HG03571 (cell line): ENCODE measurements at regions not wholly inside any gene's neighbourhood (a gene's known extent, or its start where the extent isn't known, plus 50 kb on each side); places are given as distances from the start of the nearest gene placed in this dataset.
"Not testable (repeated sequence)": the region's sequence is repeated elsewhere in the genome, so short reads cannot be mapped to it uniquely, and the experiment has no call there.

ENCODE experiments used
- ATAC-seq: cut with Tn5 transposase; IDR thresholded peaks from one replicate; pipeline ENCODE4 v1.9.1; 2021; ENCODE audit not compliant: unreplicated experiment

DNA sequence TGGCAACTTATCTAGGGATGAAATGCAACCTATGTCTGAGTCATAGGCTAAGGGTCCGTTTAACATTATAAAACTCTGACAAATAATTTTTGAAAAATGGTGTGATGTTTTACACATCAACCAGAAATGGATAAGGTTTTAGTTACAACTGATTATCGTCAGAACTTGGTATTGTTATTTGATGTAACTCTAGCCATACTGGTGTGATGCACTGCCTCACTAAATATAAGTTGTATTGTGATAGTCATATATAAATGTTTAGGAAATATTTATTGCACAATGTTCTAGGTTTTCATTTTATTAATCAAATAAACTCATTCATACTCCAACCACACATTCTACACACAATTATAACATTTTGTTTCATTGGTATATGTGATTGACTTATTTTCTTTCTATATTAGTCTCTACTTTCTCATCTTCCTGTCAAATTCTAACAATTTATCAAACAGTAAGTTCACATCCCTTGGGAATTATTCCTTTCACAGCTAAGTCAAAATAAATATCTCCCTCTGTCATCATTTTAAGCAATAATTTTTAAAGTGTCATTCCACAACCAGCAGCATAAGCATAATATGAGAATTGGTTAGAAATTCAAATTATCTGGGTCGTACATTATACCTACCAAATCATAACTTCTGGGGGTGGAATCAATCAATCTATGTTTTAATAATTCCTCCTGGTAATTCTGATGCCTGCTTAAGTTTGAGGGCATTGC is 873.9 kb downstream of the SLITRK1 start:
- ATAC-seq, result no peak

DNA sequence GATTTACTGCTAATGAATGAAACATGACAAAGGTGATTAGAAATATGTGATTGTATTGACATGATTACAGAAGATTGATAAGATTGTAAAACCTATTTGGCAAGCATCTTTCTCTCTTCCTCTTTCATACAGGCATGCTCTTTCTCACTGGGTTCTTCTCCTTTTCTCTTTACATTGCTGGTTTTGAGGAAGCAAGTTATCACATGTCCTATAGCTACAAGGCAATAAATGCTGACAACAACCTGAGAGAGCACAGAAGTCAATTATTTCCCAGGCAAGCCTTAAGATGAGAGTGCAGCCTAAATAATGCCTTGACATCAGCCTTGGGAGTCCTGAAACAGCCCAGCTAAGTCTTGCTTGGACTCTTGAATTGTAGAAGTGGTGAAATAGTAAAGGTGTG is 875.0 kb downstream of the SLITRK1 start:
- ATAC-seq, result no peak

DNA sequence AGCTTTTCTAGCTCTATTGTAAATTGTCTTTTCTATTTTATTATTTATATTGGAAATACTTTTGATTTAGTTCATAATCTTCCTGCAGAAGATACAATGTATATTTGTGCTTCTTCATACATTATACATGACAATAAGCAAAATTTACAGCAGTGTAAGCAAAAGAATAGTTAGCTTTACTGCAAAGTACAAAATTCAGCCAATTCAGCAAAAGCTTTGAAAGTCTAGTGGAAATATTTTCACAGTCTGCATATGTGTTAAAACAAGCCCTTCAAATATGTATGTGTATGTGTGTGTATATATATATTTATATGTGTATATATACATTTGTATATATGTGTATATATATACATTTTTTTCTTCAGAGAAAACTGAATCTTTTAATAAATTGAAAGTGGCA is 879.1 kb downstream of the SLITRK1 start:
- no peak for ATAC-seq

DNA sequence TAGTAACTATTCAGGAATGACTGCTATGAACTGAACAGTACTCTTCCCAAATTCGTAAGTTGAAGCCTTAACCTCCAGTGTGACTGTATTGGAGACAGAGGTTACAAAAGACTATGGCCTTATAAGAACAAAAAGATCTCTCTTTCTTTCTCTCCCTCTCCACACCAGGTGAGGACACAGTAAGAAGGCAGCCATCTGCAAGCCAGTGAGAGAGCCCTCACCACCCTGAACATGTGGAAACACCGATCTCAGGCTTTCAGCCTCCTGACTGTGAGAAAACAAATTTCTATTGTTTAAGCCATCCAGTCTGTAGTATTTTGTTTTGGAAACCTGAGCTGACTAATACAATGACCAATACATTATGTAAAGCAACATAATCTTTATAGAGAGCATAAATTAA is 888.9 kb downstream of the SLITRK1 start:
- ATAC-seq, result no peak

DNA sequence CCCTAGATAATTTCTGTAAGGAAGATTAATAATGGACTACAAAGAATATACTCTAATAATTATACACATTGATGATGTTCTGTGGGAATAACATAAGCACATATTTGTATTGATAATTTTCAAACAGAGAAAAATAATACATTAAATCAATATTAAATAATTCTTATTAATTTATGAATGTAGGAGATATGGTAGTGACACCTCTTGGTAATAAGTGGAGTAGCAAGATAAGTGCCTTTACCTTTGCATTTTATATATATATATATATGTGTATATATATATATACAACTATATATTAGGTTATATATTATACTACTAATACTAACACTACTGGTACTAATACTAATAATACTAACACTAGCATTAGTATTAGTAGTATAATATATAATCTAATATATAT is 905.8 kb downstream of the SLITRK1 start:
- ATAC-seq, result no peak

DNA sequence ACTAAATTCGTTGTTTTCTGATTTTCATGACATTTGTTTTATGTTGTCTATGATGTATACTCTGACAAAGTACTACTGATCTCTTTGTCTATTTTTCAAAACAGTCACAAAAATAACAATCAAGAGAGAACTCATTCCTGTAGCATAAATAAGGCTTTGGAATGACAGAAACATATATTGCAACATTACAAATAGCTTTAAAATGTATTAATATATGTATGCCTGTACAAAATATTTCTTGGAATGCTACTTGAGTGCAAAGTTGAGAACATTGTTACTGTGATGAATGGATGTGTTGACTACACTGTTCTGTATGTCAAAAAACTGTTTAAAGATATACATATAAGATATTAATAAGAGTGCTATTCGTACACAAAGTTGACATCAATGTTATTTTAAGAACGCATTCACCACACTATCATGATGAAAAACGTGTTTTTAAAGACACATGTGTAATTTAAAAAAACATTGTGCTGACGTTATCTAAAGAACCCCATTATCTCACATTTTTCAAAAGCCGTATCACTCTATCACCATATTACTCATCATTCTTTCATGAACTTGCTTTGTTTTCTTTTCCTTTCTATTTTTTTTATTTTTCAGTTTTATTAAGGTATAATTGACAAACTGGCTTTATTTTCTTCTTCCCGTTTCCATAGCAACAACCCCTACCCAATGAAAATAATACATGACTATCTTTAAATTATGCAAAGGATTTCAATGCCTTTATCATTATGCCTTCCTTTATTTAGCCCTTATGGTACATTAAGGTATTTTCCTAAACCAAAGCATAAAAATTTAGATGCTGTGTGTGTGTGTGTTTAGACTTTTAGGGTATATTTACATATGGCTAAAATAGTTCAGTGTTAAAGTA is 918.8 kb downstream of the SLITRK1 start:
- ATAC-seq, result no peak

- ATAC-seq, result no peak
These were observed 919.9 kb downstream of the SLITRK1 start for GRCh38 chr13:82962397-82962796.

DNA sequence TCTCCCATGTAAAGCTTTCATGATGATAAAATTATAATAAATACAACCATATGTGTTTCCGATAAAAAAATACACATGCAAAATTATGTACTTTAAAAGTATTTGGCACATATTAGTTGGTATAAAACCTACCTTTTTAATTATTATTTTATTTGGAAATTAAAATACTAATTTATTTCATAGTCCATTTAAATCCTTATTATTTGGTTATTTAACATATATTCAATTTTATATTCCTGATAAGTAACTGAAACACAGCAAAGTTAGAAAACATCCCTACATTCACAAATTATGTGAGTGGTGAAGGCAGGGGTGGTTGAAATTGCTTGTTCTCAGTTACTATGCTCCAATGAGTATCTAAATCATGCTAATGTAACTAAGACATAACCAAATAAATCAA is 920.5 kb downstream of the SLITRK1 start:
- ATAC-seq, result no peak

- ATAC-seq, result not testable (repeated sequence)
These were observed 929.9 kb downstream of the SLITRK1 start for GRCh38 chr13:82952336-82952735.

DNA sequence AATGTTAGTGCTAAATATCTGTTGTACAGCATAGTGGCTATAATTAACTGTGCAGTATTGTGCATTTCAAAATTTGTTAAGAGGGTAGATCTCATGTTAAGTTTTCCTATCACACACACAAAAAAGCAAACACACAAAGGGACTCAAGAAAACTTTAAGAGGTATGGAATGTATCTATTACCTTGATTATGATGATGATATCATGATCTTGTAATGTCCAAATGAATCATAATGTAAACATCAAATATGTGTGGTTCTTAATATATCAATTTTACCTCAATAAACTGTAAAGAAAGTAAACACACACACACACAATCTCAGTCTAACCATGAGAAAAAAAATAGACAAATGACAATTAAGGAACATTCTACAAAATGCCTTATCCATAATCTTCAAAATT is 934.6 kb downstream of the SLITRK1 start:
- ATAC-seq, result no peak

DNA sequence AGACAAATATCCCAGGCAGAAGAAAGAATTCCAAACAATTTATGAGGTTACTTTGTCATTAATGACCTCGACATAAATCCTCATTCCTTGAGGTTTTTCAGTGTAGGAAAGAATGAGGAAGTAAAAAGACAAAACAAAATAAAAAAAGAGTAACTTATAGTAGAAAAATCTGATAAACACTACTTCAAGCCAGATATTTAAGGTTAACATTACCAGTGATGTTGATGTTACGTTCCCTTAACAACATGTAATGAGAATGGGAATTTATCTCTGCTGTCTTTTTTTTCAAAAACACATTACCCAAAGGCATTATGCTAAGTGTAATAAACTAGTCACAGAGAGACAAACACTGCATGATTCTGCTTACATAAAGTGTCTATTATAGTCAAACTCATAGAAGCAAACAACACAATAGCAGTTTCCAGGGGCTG is 935.1 kb downstream of the SLITRK1 start:
- no peak for ATAC-seq

DNA sequence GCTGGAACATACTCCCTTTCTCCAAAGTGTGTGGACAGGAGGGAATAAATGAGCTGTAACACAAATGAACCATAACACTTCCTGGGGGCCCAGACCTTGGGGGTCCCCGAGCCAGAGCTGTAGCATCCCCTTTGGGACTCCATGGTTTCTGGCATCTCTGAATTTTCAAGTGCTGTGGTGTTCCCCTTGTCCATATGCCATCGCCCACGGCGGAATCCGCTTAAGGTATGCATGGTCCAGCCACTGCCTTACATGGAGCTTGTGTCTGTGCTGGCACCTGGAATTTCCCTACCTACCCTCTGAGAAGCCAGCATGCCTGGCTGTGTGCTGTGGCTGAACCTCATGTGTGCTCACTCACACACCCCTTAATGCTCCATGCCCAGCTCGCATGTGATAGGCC is 943.6 kb downstream of the SLITRK1 start:
- ATAC-seq, result no peak

DNA sequence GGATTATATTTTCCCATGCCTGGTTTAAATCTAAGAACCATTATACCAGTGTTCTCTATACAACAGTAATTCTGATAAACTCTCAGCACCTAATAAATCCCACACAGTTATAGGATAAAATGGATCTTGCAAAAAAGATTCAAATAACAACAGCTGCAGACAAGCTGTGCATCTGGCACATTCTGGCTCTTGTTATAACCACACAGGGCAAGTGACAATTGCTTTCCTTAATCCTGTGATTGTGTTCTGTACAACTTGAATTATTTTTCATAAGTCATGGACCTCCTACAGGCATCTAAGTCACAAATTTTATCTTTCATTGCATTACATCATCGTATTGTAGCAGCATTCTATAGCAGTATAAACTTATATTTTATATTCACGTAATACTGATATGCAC is 948.3 kb downstream of the SLITRK1 start:
- no peak for ATAC-seq

- no peak for ATAC-seq
These were observed 957.2 kb downstream of the SLITRK1 start for GRCh38 chr13:82925114-82925513.

DNA sequence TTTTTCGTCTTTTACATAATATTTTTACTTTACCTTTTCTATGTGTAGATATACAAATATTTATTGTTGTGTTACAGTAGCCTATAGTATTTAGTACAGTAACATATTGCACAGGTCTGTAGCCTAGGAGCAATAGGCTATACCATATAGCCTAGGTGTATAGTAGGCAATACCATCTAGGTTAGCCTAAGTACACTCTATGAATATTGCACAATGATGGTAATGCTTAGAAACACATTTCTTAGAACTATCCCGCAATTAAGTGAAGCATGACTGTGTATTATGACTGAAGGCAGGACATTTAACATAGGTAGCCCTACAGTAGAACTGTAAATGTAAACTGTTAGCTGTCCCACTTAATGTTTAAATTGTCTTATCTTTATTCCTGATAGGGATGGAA is 964.3 kb downstream of the SLITRK1 start:
- ATAC-seq, result no peak

DNA sequence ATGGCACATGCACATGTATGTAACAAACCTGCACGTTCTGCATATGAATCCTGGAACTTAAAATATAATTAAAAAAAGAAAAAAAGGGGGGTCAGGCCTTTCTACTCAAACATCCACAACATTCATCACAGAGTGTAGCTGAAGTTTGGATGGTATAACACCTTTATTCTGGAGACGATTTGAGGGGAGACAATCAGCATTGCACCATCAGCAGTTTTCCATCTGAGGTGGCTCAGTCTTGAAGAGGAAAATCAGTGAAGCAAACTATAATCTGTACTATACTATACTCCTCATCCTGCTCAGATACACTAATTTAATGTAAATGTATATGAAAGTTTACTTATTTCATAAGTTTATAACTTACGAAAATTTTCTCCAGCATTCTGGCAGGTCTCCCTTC is 969.7 kb downstream of the SLITRK1 start:
- ATAC-seq, result no peak

GRCh38 chr13:82905071-82905470 is 977.2 kb downstream of the SLITRK1 start:
- no peak for ATAC-seq

- no peak for ATAC-seq
These were observed 981.8 kb downstream of the SLITRK1 start for GRCh38 chr13:82900453-82900852.

DNA sequence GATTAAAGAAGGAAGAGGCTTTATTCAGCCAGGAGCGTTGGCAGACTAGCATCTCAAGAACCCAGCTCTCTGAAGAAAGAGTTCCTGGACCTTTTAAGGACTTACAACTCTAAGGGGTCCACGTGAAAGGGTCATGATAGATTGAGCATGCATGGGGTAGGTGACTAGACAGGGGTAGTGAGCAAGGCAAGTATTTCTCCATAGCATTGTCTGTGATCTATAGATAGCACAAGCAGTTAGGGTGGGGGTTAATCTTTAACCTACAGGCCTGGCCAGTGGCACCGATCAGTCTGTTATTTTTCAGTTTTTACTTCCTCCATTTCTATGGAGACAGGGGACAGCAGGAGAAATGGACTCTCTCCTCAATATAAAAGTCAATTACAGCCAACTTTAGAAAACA is 983.7 kb downstream of the SLITRK1 start:
- ATAC-seq, result no peak

DNA sequence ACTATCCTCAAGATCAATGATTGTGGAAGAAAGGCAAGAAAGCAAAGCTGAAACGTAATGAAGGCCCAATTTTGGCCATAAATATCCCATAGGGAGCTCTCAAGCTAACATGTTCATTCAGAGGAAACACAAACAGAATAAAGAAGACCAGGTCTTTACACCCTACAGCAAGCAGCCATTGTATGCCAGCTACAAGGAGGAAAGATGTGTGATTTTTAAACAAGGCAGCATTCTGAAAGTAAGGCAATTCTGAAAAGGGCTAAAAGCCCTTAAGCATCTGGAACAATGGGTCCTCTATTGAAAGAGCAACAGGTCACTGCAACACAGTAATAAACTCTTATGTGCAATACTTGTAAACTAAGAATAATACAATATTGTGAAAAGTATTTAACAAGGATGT is 1002.4 kb downstream of the SLITRK1 start:
- no peak for ATAC-seq

- no peak for ATAC-seq
These were observed 1003.7 kb downstream of the SLITRK1 start for GRCh38 chr13:82878536-82878935.

DNA sequence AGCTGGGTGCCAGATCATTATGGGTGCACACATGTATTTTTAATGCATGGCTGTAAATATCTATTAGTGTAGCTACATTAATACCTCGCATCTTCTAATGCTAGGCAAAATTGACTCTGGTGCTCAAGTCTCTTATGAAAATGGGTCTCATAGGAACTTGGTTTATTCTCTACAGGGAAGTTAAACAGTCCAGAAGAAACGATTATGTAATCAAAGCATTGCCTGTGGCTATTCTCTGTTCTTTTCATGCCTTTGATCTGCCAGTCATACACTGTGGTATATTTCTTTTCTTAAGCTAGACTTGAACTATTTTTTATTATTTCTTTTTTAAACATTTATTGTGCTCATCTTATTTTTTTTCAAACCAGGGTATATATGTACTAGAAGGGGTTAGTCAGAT is 1015.0 kb downstream of the SLITRK1 start:
- ATAC-seq, result no peak
